H9 (cell line): ENCODE measurements at regions not wholly inside any gene's neighbourhood (a gene's known extent, or its start where the extent isn't known, plus 50 kb on each side); places are given as distances from the start of the nearest gene placed in this dataset.
"Not testable (repeated sequence)": the region's sequence is repeated elsewhere in the genome, so short reads cannot be mapped to it uniquely, and the experiment has no call there.

Experiments
- DNase-seq: peaks from one replicate; pipeline ENCODE4 v3.0.0-alpha.2; 2017
- H2AFZ ChIP-seq: one replicate; pipeline ENCODE4 v1.6.1; 2013; ENCODE audit warnings: mild to moderate bottlenecking, low read length, control low read depth, moderate library complexity
- H2AK5ac ChIP-seq: 2 replicates; pipeline ENCODE4 v1.6.1; 2013; ENCODE audit warnings: low read length, control low read depth, mixed read lengths; ENCODE audit not compliant: insufficient read length
- H2BK120ac ChIP-seq: one replicate; pipeline ENCODE4 v1.6.1; 2013; ENCODE audit warnings: low read depth, mild to moderate bottlenecking, low read length, control low read depth, inconsistent platforms; ENCODE audit not compliant: poor library complexity, severe bottlenecking
- H2BK12ac ChIP-seq: 2 replicates; pipeline ENCODE4 v1.6.1; 2013; ENCODE audit warnings: low read length, control low read depth, mixed read lengths, low read depth; ENCODE audit not compliant: insufficient read length
- H2BK15ac ChIP-seq: 2 replicates; pipeline ENCODE4 v1.6.1; 2013; ENCODE audit warnings: low read depth, low read length, control low read depth
- H2BK20ac ChIP-seq: one replicate; pipeline ENCODE4 v1.6.1; 2013; ENCODE audit warnings: low read depth, mild to moderate bottlenecking, low read length, control low read depth, inconsistent platforms; ENCODE audit not compliant: poor library complexity, severe bottlenecking
- H2BK5ac ChIP-seq: 2 replicates; pipeline ENCODE4 v1.6.1; 2013; ENCODE audit warnings: low read length, control low read depth, mixed read lengths; ENCODE audit not compliant: insufficient read length
- H3K14ac ChIP-seq: 2 replicates; pipeline ENCODE4 v1.6.1; 2013; ENCODE audit warnings: low read length, control low read depth; ENCODE audit not compliant: insufficient read depth
- H3K18ac ChIP-seq: 2 replicates; pipeline ENCODE4 v1.6.1; 2013; ENCODE audit warnings: low read depth, mild to moderate bottlenecking, mixed read lengths, low read length, control low read depth; ENCODE audit not compliant: insufficient read length
- H3K23ac ChIP-seq: 2 replicates; pipeline ENCODE4 v1.6.1; 2013; ENCODE audit warnings: low read length, control low read depth, mixed read lengths, low read depth; ENCODE audit not compliant: insufficient read length
- H3K23me2 ChIP-seq: 2 replicates; pipeline ENCODE4 v1.6.1; 2013; ENCODE audit warnings: low read depth, mild to moderate bottlenecking, mixed read lengths, low read length, control low read depth; ENCODE audit not compliant: insufficient read length, poor library complexity, severe bottlenecking
- H3K27ac ChIP-seq: 2 replicates; pipeline ENCODE4 v1.5.1; 2013; ENCODE audit warnings: low read length, control low read depth, mixed read lengths, low read depth; ENCODE audit not compliant: insufficient read length
- H3K27me3 ChIP-seq: 2 replicates; pipeline ENCODE4 v1.6.1; 2013; ENCODE audit warnings: low read length, control low read depth, inconsistent platforms; ENCODE audit not compliant: insufficient read depth
- H3K4ac ChIP-seq: 2 replicates; pipeline ENCODE4 v1.6.1; 2013; ENCODE audit warnings: low read depth, mild to moderate bottlenecking, control low read depth, inconsistent platforms, low read length, moderate library complexity
- H3K4me1 ChIP-seq: 2 replicates; pipeline ENCODE4 v1.6.1; 2013; ENCODE audit warnings: low read length, control low read depth, inconsistent platforms; ENCODE audit not compliant: insufficient read depth
- H3K4me2 ChIP-seq: 2 replicates; pipeline ENCODE4 v1.6.1; 2013; ENCODE audit warnings: low read length, control low read depth, mixed read lengths; ENCODE audit not compliant: insufficient read length, insufficient read depth
- H3K56ac ChIP-seq: 2 replicates; pipeline ENCODE4 v1.6.1; 2013; ENCODE audit warnings: low read depth, mild to moderate bottlenecking, mixed read lengths, low read length, control low read depth; ENCODE audit not compliant: insufficient read length
- H3K79me1 ChIP-seq: 2 replicates; pipeline ENCODE4 v1.6.1; 2013; ENCODE audit warnings: low read depth, mild to moderate bottlenecking, moderate library complexity, low read length, control low read depth, inconsistent platforms; ENCODE audit not compliant: insufficient read depth, poor library complexity, severe bottlenecking
- H3K79me2 ChIP-seq: 2 replicates; pipeline ENCODE4 v1.6.1; 2013; ENCODE audit warnings: low read length, control low read depth, inconsistent platforms; ENCODE audit not compliant: insufficient read depth
- H3K9ac ChIP-seq: 2 replicates; pipeline ENCODE4 v1.6.1; 2013; ENCODE audit warnings: low read length, control low read depth, mixed read lengths; ENCODE audit not compliant: insufficient read length; ENCODE audit errors: extremely low read depth
- H3K9me3 ChIP-seq: one replicate; pipeline ENCODE4 v1.6.1; 2013; ENCODE audit warnings: low read depth, low read length, inconsistent platforms; ENCODE audit not compliant: control insufficient read depth
- H3T11ph ChIP-seq: one replicate; pipeline ENCODE4 v1.6.1; 2013; ENCODE audit warnings: mild to moderate bottlenecking, low read length, control low read depth, inconsistent platforms
- H4K20me1 ChIP-seq: one replicate; pipeline ENCODE4 v1.6.1; 2013; ENCODE audit not compliant: control insufficient read depth, insufficient read length, insufficient read depth
- H4K5ac ChIP-seq: 2 replicates; pipeline ENCODE4 v1.6.1; 2013; ENCODE audit warnings: low read depth, mild to moderate bottlenecking, mixed read lengths, low read length, control low read depth; ENCODE audit not compliant: insufficient read length
- H4K8ac ChIP-seq: replicated peaks from 2 replicates; pipeline ENCODE4 v1.6.1; 2013; ENCODE audit warnings: low read length, control low read depth, mixed read lengths, low read depth; ENCODE audit not compliant: insufficient read length
- H4K91ac ChIP-seq: 2 replicates; pipeline ENCODE4 v1.6.1; 2013; ENCODE audit warnings: low read depth, mild to moderate bottlenecking, moderate library complexity, mixed read lengths, low read length, control low read depth; ENCODE audit not compliant: insufficient read length
- H3K27ac Mint-ChIP-seq, 3 experiments: 2 replicates in 2 of 3; 3 replicates in 1 of 3; pipeline ENCODE4 v1.8.0; 2020 to 2021; ENCODE audit warnings: mixed read lengths in 3 of 3, mild to moderate bottlenecking in 1 of 3, moderate library complexity in 1 of 3
- H3K27me3 Mint-ChIP-seq: 2 replicates; pipeline ENCODE4 v1.8.0; 2021; ENCODE audit warnings: low read depth, mild to moderate bottlenecking, moderate library complexity, mixed read lengths
- H3K36me3 Mint-ChIP-seq, 3 experiments: 2 replicates in 2 of 3; 3 replicates in 1 of 3; pipeline ENCODE4 v1.8.0; 2020 to 2021; ENCODE audit warnings: low read depth in 3 of 3, mixed read lengths in 3 of 3; ENCODE audit not compliant: insufficient read depth in 1 of 3
- H3K4me1 Mint-ChIP-seq, 2 experiments: 2 replicates each; pipeline ENCODE4 v1.8.0; 2020; ENCODE audit warnings: mixed read lengths in 2 of 2
- H3K4me3 Mint-ChIP-seq, 2 experiments: 2 replicates in 1 of 2; 3 replicates in 1 of 2; pipeline ENCODE4 v1.8.0; 2020 to 2021; ENCODE audit warnings: mild to moderate bottlenecking in 2 of 2, mixed read lengths in 2 of 2, moderate library complexity in 1 of 2
- H3K9me3 Mint-ChIP-seq, 2 experiments: 2 replicates in 1 of 2; 3 replicates in 1 of 2; pipeline ENCODE4 v1.8.0; 2020; ENCODE audit warnings: mild to moderate bottlenecking in 2 of 2, mixed read lengths in 2 of 2, moderate library complexity in 1 of 2
- WGBS: extraction: QIAGEN DNeasy Blood & Tissue Kit; methylation state at CpG from one replicate; pipeline ENCODE4 v1.1.7; 2013; ENCODE audit warnings: missing lambda C conversion rate, low lambda C conversion rate, mixed read lengths; ENCODE audit not compliant: insufficient read length; ENCODE audit errors: extremely low coverage; 5-methylcytosine and 5-hydroxymethylcytosine counted together

GRCh38 chr1:206331597-206331996, 128.3 kb downstream of the SRGAP2 start:
- not testable (repeated sequence) for H3K4me3 Mint-ChIP-seq, H4K8ac ChIP-seq, H3K79me2 ChIP-seq, H2BK20ac ChIP-seq, H3K56ac ChIP-seq, H3K18ac ChIP-seq, H3K14ac ChIP-seq, H3K23ac ChIP-seq, H3K36me3 Mint-ChIP-seq, H2AFZ ChIP-seq, H3T11ph ChIP-seq, H2BK15ac ChIP-seq, H3K27me3 Mint-ChIP-seq, H3K27ac Mint-ChIP-seq, H4K20me1 ChIP-seq, H3K9me3 Mint-ChIP-seq, H3K27ac ChIP-seq, H4K91ac ChIP-seq, H3K9ac ChIP-seq, H4K5ac ChIP-seq, H3K4ac ChIP-seq, H3K4me2 ChIP-seq, H2AK5ac ChIP-seq, H3K4me1 Mint-ChIP-seq, H3K27me3 ChIP-seq, H2BK12ac ChIP-seq, DNase-seq, H2BK5ac ChIP-seq, H3K23me2 ChIP-seq, H3K79me1 ChIP-seq, H2BK120ac ChIP-seq, H3K9me3 ChIP-seq, H3K4me1 ChIP-seq
- no CpG with 5 or more reads among the region's 5 CpGs for WGBS

GRCh38 chr1:206333316-206333715, 130.0 kb downstream of the SRGAP2 start:
- H2AK5ac ChIP-seq, H3K27me3 ChIP-seq, H3K27ac Mint-ChIP-seq, DNase-seq, H4K91ac ChIP-seq, H3K56ac ChIP-seq, H4K8ac ChIP-seq, H3T11ph ChIP-seq, H3K23me2 ChIP-seq, H3K4me3 Mint-ChIP-seq, H3K23ac ChIP-seq, H2AFZ ChIP-seq, H2BK5ac ChIP-seq, H4K20me1 ChIP-seq, H3K27ac ChIP-seq, H3K79me2 ChIP-seq, H3K27me3 Mint-ChIP-seq, H3K9me3 ChIP-seq, H2BK12ac ChIP-seq, H3K4me1 Mint-ChIP-seq, H3K4me1 ChIP-seq, H2BK120ac ChIP-seq, H3K9me3 Mint-ChIP-seq, H3K79me1 ChIP-seq, H3K18ac ChIP-seq, H2BK20ac ChIP-seq, H3K9ac ChIP-seq, H3K4ac ChIP-seq, H3K36me3 Mint-ChIP-seq, H2BK15ac ChIP-seq, H3K14ac ChIP-seq, H3K4me2 ChIP-seq, H4K5ac ChIP-seq: not testable (repeated sequence)
- no CpG with 5 or more reads among the region's 13 CpGs for WGBS

DNA sequence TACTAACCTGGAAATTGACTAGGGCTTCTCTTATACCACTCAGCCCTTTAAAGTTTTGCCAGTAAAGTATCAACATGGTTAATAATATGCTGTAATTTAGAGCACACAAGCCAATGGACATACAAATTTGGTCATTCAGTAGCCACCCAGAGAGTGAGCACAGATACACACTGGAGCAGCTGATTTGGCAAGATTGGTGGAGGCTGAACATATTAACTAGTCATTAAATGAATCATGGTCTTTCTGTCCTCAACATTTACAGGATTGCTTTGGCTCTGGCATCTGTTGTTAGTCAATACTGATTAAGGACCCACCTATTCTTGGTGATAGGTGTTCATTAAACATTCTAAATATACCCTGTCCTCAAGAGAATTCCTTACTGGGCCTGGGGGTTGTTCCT, 130.6 kb downstream of the SRGAP2 start:
- not testable (repeated sequence) for H3K79me2 ChIP-seq, DNase-seq, H3K9me3 ChIP-seq, H3K27me3 ChIP-seq, H3K27ac Mint-ChIP-seq, H3K23ac ChIP-seq, H4K91ac ChIP-seq, H2BK12ac ChIP-seq, H3K27ac ChIP-seq, H3K9ac ChIP-seq, H4K8ac ChIP-seq, H3K4me2 ChIP-seq, H3K4ac ChIP-seq, H3K14ac ChIP-seq, H3K4me3 Mint-ChIP-seq, H2BK20ac ChIP-seq, H2BK120ac ChIP-seq, H3K4me1 ChIP-seq, H3K56ac ChIP-seq, H3K4me1 Mint-ChIP-seq, H3K79me1 ChIP-seq, H2BK15ac ChIP-seq, H3T11ph ChIP-seq, H2AFZ ChIP-seq, H3K18ac ChIP-seq, H2BK5ac ChIP-seq, H2AK5ac ChIP-seq, H3K27me3 Mint-ChIP-seq, H3K9me3 Mint-ChIP-seq, H3K23me2 ChIP-seq, H4K5ac ChIP-seq, H4K20me1 ChIP-seq, H3K36me3 Mint-ChIP-seq
